Cardiac fibroblast (primary cell): ENCODE measurements at regions not wholly inside any gene's neighbourhood (a gene's known extent, or its start where the extent isn't known, plus 50 kb on each side); places are given as distances from the start of the nearest gene placed in this dataset.

Experiments
- DNase-seq, 2 donors: peaks; one replicate each; pipeline versions ENCODE4 v3.0.0 to v3.0.0-alpha.2; 2010; ENCODE audit warnings: low read depth in 2 of 2
- H3K4me3 ChIP-seq, 2 donors: replicated peaks in 1 of 2; 1 replicate in 1 of 2; 2 replicates in 1 of 2; pipeline ENCODE4 v1.5.1; 2011; ENCODE audit warnings: low read depth in 2 of 2, low read length in 2 of 2, mild to moderate bottlenecking in 2 of 2, moderate library complexity in 1 of 2
- CTCF ChIP-seq: IDR thresholded peaks from one replicate; pipeline ENCODE4 v1.5.1; 2011; ENCODE audit warnings: low read depth, mild to moderate bottlenecking, low read length, inconsistent platforms

- no peak for TF ChIP-seq CTCF
- no peak for DNase-seq
These were observed 81.6 kb upstream of the HAND1 start for GRCh38 chr5:154559398-154560276.

GRCh38 chr5:154557548-154557947 lies 79.5 kb upstream of the HAND1 start:
- TF ChIP-seq CTCF, result no peak
- DNase-seq, result no peak
- no peak overlapping the region for H3K4me3 ChIP-seq

More at GRCh38 chr5:154559398-154560276, 81.6 kb upstream of the HAND1 start:
- H3K4me3 ChIP-seq, result no peak overlapping the region

GRCh38 chr5:154547551-154547950 lies 69.5 kb upstream of the HAND1 start:
- no peak overlapping the region for H3K4me3 ChIP-seq
- peak in 1 of 2 donors; percentile 49 for DNase-seq
- no peak for TF ChIP-seq CTCF

GRCh38 chr5:154546719-154547118 lies 68.7 kb upstream of the HAND1 start:
- TF ChIP-seq CTCF, result no peak
- no peak overlapping the region for H3K4me3 ChIP-seq
- DNase-seq, result no peak

- no peak for DNase-seq
These were observed 66.6 kb upstream of the HAND1 start for GRCh38 chr5:154544646-154545045.

GRCh38 chr5:154543380-154543779 lies 65.4 kb upstream of the HAND1 start:
- TF ChIP-seq CTCF, result no peak

More at GRCh38 chr5:154544646-154545045, 66.6 kb upstream of the HAND1 start:
- TF ChIP-seq CTCF, result no peak
- no peak overlapping the region for H3K4me3 ChIP-seq

More at GRCh38 chr5:154543380-154543779, 65.4 kb upstream of the HAND1 start:
- peak; percentile 11 to 52 for DNase-seq
- H3K4me3 ChIP-seq, result no peak overlapping the region
